H9 (cell line): ENCODE measurements at regions not wholly inside any gene's neighbourhood (a gene's known extent, or its start where the extent isn't known, plus 50 kb on each side); places are given as distances from the start of the nearest gene placed in this dataset.

Source experiments
- DNase-seq: peaks from one replicate; pipeline ENCODE4 v3.0.0-alpha.2; 2017
- H2AFZ ChIP-seq: one replicate; pipeline ENCODE4 v1.6.1; 2013; ENCODE audit warnings: mild to moderate bottlenecking, low read length, control low read depth, moderate library complexity
- H2AK5ac ChIP-seq: 2 replicates; pipeline ENCODE4 v1.6.1; 2013; ENCODE audit warnings: low read length, control low read depth, mixed read lengths; ENCODE audit not compliant: insufficient read length
- H2BK120ac ChIP-seq: one replicate; pipeline ENCODE4 v1.6.1; 2013; ENCODE audit warnings: low read depth, mild to moderate bottlenecking, low read length, control low read depth, inconsistent platforms; ENCODE audit not compliant: poor library complexity, severe bottlenecking
- H2BK12ac ChIP-seq: 2 replicates; pipeline ENCODE4 v1.6.1; 2013; ENCODE audit warnings: low read length, control low read depth, mixed read lengths, low read depth; ENCODE audit not compliant: insufficient read length
- H2BK15ac ChIP-seq: 2 replicates; pipeline ENCODE4 v1.6.1; 2013; ENCODE audit warnings: low read depth, low read length, control low read depth
- H2BK20ac ChIP-seq: one replicate; pipeline ENCODE4 v1.6.1; 2013; ENCODE audit warnings: low read depth, mild to moderate bottlenecking, low read length, control low read depth, inconsistent platforms; ENCODE audit not compliant: poor library complexity, severe bottlenecking
- H2BK5ac ChIP-seq: 2 replicates; pipeline ENCODE4 v1.6.1; 2013; ENCODE audit warnings: low read length, control low read depth, mixed read lengths; ENCODE audit not compliant: insufficient read length
- H3K14ac ChIP-seq: 2 replicates; pipeline ENCODE4 v1.6.1; 2013; ENCODE audit warnings: low read length, control low read depth; ENCODE audit not compliant: insufficient read depth
- H3K18ac ChIP-seq: 2 replicates; pipeline ENCODE4 v1.6.1; 2013; ENCODE audit warnings: low read depth, mild to moderate bottlenecking, mixed read lengths, low read length, control low read depth; ENCODE audit not compliant: insufficient read length
- H3K23ac ChIP-seq: 2 replicates; pipeline ENCODE4 v1.6.1; 2013; ENCODE audit warnings: low read length, control low read depth, mixed read lengths, low read depth; ENCODE audit not compliant: insufficient read length
- H3K23me2 ChIP-seq: 2 replicates; pipeline ENCODE4 v1.6.1; 2013; ENCODE audit warnings: low read depth, mild to moderate bottlenecking, mixed read lengths, low read length, control low read depth; ENCODE audit not compliant: insufficient read length, poor library complexity, severe bottlenecking
- H3K27ac ChIP-seq: 2 replicates; pipeline ENCODE4 v1.5.1; 2013; ENCODE audit warnings: low read length, control low read depth, mixed read lengths, low read depth; ENCODE audit not compliant: insufficient read length
- H3K27me3 ChIP-seq: 2 replicates; pipeline ENCODE4 v1.6.1; 2013; ENCODE audit warnings: low read length, control low read depth, inconsistent platforms; ENCODE audit not compliant: insufficient read depth
- H3K4ac ChIP-seq: 2 replicates; pipeline ENCODE4 v1.6.1; 2013; ENCODE audit warnings: low read depth, mild to moderate bottlenecking, control low read depth, inconsistent platforms, low read length, moderate library complexity
- H3K4me1 ChIP-seq: 2 replicates; pipeline ENCODE4 v1.6.1; 2013; ENCODE audit warnings: low read length, control low read depth, inconsistent platforms; ENCODE audit not compliant: insufficient read depth
- H3K4me2 ChIP-seq: 2 replicates; pipeline ENCODE4 v1.6.1; 2013; ENCODE audit warnings: low read length, control low read depth, mixed read lengths; ENCODE audit not compliant: insufficient read length, insufficient read depth
- H3K56ac ChIP-seq: 2 replicates; pipeline ENCODE4 v1.6.1; 2013; ENCODE audit warnings: low read depth, mild to moderate bottlenecking, mixed read lengths, low read length, control low read depth; ENCODE audit not compliant: insufficient read length
- H3K79me1 ChIP-seq: 2 replicates; pipeline ENCODE4 v1.6.1; 2013; ENCODE audit warnings: low read depth, mild to moderate bottlenecking, moderate library complexity, low read length, control low read depth, inconsistent platforms; ENCODE audit not compliant: insufficient read depth, poor library complexity, severe bottlenecking
- H3K79me2 ChIP-seq: 2 replicates; pipeline ENCODE4 v1.6.1; 2013; ENCODE audit warnings: low read length, control low read depth, inconsistent platforms; ENCODE audit not compliant: insufficient read depth
- H3K9ac ChIP-seq: 2 replicates; pipeline ENCODE4 v1.6.1; 2013; ENCODE audit warnings: low read length, control low read depth, mixed read lengths; ENCODE audit not compliant: insufficient read length; ENCODE audit errors: extremely low read depth
- H3K9me3 ChIP-seq: one replicate; pipeline ENCODE4 v1.6.1; 2013; ENCODE audit warnings: low read depth, low read length, inconsistent platforms; ENCODE audit not compliant: control insufficient read depth
- H3T11ph ChIP-seq: one replicate; pipeline ENCODE4 v1.6.1; 2013; ENCODE audit warnings: mild to moderate bottlenecking, low read length, control low read depth, inconsistent platforms
- H4K20me1 ChIP-seq: one replicate; pipeline ENCODE4 v1.6.1; 2013; ENCODE audit not compliant: control insufficient read depth, insufficient read length, insufficient read depth
- H4K5ac ChIP-seq: 2 replicates; pipeline ENCODE4 v1.6.1; 2013; ENCODE audit warnings: low read depth, mild to moderate bottlenecking, mixed read lengths, low read length, control low read depth; ENCODE audit not compliant: insufficient read length
- H4K8ac ChIP-seq: replicated peaks from 2 replicates; pipeline ENCODE4 v1.6.1; 2013; ENCODE audit warnings: low read length, control low read depth, mixed read lengths, low read depth; ENCODE audit not compliant: insufficient read length
- H4K91ac ChIP-seq: 2 replicates; pipeline ENCODE4 v1.6.1; 2013; ENCODE audit warnings: low read depth, mild to moderate bottlenecking, moderate library complexity, mixed read lengths, low read length, control low read depth; ENCODE audit not compliant: insufficient read length
- H3K27ac Mint-ChIP-seq, 3 experiments: 2 replicates in 2 of 3; 3 replicates in 1 of 3; pipeline ENCODE4 v1.8.0; 2020 to 2021; ENCODE audit warnings: mixed read lengths in 3 of 3, mild to moderate bottlenecking in 1 of 3, moderate library complexity in 1 of 3
- H3K27me3 Mint-ChIP-seq: 2 replicates; pipeline ENCODE4 v1.8.0; 2021; ENCODE audit warnings: low read depth, mild to moderate bottlenecking, moderate library complexity, mixed read lengths
- H3K36me3 Mint-ChIP-seq, 3 experiments: 2 replicates in 2 of 3; 3 replicates in 1 of 3; pipeline ENCODE4 v1.8.0; 2020 to 2021; ENCODE audit warnings: low read depth in 3 of 3, mixed read lengths in 3 of 3; ENCODE audit not compliant: insufficient read depth in 1 of 3
- H3K4me1 Mint-ChIP-seq, 2 experiments: 2 replicates each; pipeline ENCODE4 v1.8.0; 2020; ENCODE audit warnings: mixed read lengths in 2 of 2
- H3K4me3 Mint-ChIP-seq, 2 experiments: 2 replicates in 1 of 2; 3 replicates in 1 of 2; pipeline ENCODE4 v1.8.0; 2020 to 2021; ENCODE audit warnings: mild to moderate bottlenecking in 2 of 2, mixed read lengths in 2 of 2, moderate library complexity in 1 of 2
- H3K9me3 Mint-ChIP-seq, 2 experiments: 2 replicates in 1 of 2; 3 replicates in 1 of 2; pipeline ENCODE4 v1.8.0; 2020; ENCODE audit warnings: mild to moderate bottlenecking in 2 of 2, mixed read lengths in 2 of 2, moderate library complexity in 1 of 2
- CTCF ChIP-seq: fragments of 200-600 bp; sonication (generic); conservative IDR thresholded peaks from 3 replicates; pipeline ENCODE4 v1.8.0; 2021; ENCODE audit warnings: antibody characterized with exemption, mild to moderate bottlenecking
- WGBS: extraction: QIAGEN DNeasy Blood & Tissue Kit; methylation state at CpG from one replicate; pipeline ENCODE4 v1.1.7; 2013; ENCODE audit warnings: missing lambda C conversion rate, low lambda C conversion rate, mixed read lengths; ENCODE audit not compliant: insufficient read length; ENCODE audit errors: extremely low coverage; 5-methylcytosine and 5-hydroxymethylcytosine counted together

DNA sequence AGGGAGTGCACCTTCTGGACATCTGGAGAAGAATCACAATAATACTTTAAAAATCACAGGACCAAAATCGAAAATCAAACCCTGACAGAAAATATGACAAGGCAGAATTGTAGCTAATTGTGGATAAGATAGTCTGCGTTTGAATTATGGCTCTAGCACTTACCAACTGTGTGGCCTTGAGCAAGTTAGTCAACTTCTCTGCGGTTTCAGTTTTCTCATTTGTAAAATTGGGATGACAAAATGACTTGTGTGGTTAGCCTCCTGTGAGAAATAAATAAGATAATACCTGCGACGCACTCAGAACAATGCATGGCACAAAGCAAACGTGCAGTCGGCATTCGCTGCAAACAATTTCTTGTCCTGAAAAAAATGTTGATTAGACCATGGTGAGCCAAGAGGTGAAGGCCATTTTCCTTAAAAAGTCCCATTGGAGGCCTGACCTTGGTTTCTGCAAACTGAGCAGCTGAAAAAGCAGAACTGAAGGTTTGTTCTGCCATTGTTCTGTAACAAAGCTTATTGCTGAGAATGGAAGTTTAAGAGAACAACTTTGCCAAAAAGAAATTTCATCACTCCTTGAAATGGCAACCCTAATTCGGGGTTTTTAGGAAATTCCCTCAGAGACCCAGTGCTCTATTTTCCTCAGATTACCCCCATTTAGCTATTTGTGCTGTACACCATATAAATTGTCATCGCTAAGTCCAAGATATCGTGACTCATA is 266.3 kb downstream of the ERMARD start:
- no peak overlapping the region for H3K14ac ChIP-seq
- no peaks in the 10 kb centered on the region; a peak in 2 of 4 replicates for H3K4me1 Mint-ChIP-seq
- no peak overlapping the region for H3K27ac ChIP-seq
- H3K9me3 Mint-ChIP-seq: no peaks in the 10 kb centered on the region
- peaks cover 23% of the 10 kb centered on the region for H3K27me3 Mint-ChIP-seq
- no peak overlapping the region for H2BK12ac ChIP-seq
- no peaks in the 10 kb centered on the region for H3K27me3 ChIP-seq
- no peaks in the 10 kb centered on the region for H3K23me2 ChIP-seq
- H3K23ac ChIP-seq: no peak overlapping the region
- no peak overlapping the region for H3K4ac ChIP-seq
- no peak overlapping the region for H3K56ac ChIP-seq
- no peaks in the 10 kb centered on the region for H3K79me2 ChIP-seq
- H3K18ac ChIP-seq: no peak overlapping the region
- H2BK120ac ChIP-seq: no peak overlapping the region
- no peak overlapping the region for H3T11ph ChIP-seq
- H2AK5ac ChIP-seq: no peak overlapping the region
- H4K5ac ChIP-seq: no peak overlapping the region
- H3K36me3 Mint-ChIP-seq: no peaks in the 10 kb centered on the region
- no peak overlapping the region for H2AFZ ChIP-seq
- TF ChIP-seq CTCF: no peak
- WGBS: no CpG with 5 or more reads among the region's 11 CpGs
- H3K4me2 ChIP-seq: no peak overlapping the region
- H2BK5ac ChIP-seq: no peak overlapping the region
- H2BK20ac ChIP-seq: no peak overlapping the region
- no peak overlapping the region for H2BK15ac ChIP-seq
- no peak overlapping the region for H3K9ac ChIP-seq
- no peaks in the 10 kb centered on the region for H4K20me1 ChIP-seq
- H3K79me1 ChIP-seq: no peaks in the 10 kb centered on the region
- no peak overlapping the region for H3K27ac Mint-ChIP-seq
- no peak overlapping the region for H3K4me3 Mint-ChIP-seq
- DNase-seq: peak; percentile 1
- no peak overlapping the region for H4K8ac ChIP-seq
- no peak overlapping the region for H4K91ac ChIP-seq
- no peaks in the 10 kb centered on the region for H3K4me1 ChIP-seq
- no peaks in the 10 kb centered on the region for H3K9me3 ChIP-seq
